Transverse colon (tissue), 4 donors: ENCODE measurements at regions not wholly inside any gene's neighbourhood (a gene's known extent, or its start where the extent isn't known, plus 50 kb on each side); places are given as distances from the start of the nearest gene placed in this dataset.

ENCODE experiments used
- CTCF ChIP-seq, 5 experiments: fragments of 200-600 bp in 3 of 5; fragments of 450-650 bp in 2 of 5; sonication (generic) in 3 of 5; IDR thresholded peaks; 1 replicate in 2 of 5; 2 replicates in 3 of 5; pipeline ENCODE4 v1.5.1; 2016 to 2017; ENCODE audit warnings: antibody characterized with exemption in 5 of 5, inconsistent platforms in 3 of 5, mild to moderate bottlenecking in 2 of 5, moderate library complexity in 1 of 5
- EP300 ChIP-seq: sonication (generic); formaldehyde crosslinking; IDR thresholded peaks from one replicate; pipeline ENCODE4 v1.6.1; 2017; ENCODE audit warnings: antibody characterized with exemption, low read depth
- POLR2A ChIP-seq: fragments of 450-650 bp; IDR thresholded peaks from one replicate; pipeline ENCODE4 v1.6.1; 2016; ENCODE audit warnings: antibody characterized with exemption, mild to moderate bottlenecking, moderate library complexity
- POLR2AphosphoS5 ChIP-seq, 3 donors: sonication (generic); formaldehyde crosslinking; IDR thresholded peaks; one replicate each; pipeline ENCODE4 v1.6.1; 2016; ENCODE audit warnings: antibody characterized with exemption in 3 of 3

GRCh38 chr12:94872971-94873733, 130.3 kb downstream of the NDUFA12 start:
- no peak for TF ChIP-seq CTCF (IDR thresholded peaks at IDR 0.05)
- TF ChIP-seq POLR2AphosphoS5 (IDR thresholded peaks at IDR 0.05), result no peak
- no peak for TF ChIP-seq POLR2A
- no peak for TF ChIP-seq EP300
